Brain pericyte (primary cell): ENCODE measurements at regions not wholly inside any gene's neighbourhood (a gene's known extent, or its start where the extent isn't known, plus 50 kb on each side); places are given as distances from the start of the nearest gene placed in this dataset.
"Not testable (repeated sequence)": the region's sequence is repeated elsewhere in the genome, so short reads cannot be mapped to it uniquely, and the experiment has no call there.

Experiments
- DNase-seq: peaks from one replicate; pipeline ENCODE4 v3.0.0-alpha.2; 2012; ENCODE audit warnings: low read depth, low spot score

DNA sequence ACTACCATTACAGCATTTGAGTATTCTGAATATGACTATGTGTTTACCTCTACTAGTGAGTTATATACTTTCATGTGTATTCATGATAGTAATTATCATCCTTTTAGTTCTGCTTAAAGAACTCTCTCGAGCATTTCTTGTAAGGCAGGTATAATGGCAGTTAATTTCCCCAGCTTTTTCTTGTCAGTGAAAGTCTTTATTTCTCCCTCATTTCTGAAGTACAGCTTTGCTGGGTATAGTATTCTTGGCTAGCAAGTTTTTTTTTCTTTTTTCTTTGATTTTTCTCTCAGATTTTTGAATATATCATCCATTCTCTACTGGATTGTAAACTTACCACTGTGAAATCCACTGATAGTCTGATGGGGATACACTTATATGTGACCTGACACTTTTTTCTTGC is 165.9 kb upstream of the ARHGAP5 start:
- no peak for DNase-seq

DNA sequence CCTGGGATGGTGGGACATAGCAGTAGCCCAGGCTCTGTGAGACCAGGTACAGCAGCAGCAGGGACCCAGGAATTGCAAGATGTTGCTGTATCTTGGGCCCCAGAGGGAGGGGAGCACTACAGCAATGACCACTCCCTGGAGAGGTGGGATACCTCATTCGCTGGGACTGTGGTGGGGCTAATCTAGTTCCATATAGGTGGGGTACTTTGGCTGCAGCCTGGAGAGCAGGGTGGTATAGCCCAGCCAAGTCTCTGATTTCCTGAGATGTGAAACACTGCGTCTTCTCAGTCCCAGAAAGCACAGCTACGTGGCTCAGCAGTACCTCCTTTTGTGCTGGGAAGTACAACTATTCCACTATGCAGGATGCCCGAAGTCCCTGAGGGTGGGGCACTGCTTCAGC is 163.7 kb upstream of the ARHGAP5 start:
- no peak for DNase-seq

DNA sequence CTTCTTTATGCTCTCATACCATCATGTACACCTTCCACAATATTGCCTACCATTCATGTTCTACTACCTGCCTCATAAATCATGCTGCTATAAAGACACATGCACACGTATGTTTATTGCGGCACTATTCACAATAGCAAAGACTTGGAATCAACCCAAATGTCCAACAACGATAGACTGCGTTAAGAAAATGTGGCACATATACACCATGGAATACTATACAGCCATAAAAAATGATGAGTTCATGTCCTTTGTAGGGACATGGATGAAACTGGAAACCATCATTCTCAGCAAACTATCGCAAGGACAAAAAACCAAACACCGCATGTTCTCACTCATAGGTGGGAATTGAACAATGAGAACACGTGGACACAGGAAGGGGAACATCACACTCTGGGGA is 158.8 kb upstream of the ARHGAP5 start:
- DNase-seq: not testable (repeated sequence)

DNA sequence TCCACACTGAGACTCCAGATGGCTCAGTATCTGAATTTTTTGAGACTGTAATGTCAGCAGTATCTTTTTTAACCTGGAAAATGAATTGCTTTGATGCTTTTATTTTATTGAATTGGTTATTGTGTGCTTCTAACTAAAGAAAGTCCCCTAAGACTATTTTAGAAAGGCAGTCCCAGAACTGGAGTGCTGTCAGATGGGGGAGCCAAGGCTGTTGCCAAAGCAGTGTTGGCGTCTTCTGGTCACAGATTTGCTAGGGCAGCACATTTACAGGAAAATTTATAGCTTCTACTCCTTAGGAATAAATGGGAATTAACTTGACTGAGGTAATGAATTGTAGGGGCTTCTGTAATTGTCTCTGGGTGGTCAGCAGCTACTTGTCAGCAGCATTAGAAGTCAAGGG is 157.1 kb upstream of the ARHGAP5 start:
- DNase-seq: no peak

DNA sequence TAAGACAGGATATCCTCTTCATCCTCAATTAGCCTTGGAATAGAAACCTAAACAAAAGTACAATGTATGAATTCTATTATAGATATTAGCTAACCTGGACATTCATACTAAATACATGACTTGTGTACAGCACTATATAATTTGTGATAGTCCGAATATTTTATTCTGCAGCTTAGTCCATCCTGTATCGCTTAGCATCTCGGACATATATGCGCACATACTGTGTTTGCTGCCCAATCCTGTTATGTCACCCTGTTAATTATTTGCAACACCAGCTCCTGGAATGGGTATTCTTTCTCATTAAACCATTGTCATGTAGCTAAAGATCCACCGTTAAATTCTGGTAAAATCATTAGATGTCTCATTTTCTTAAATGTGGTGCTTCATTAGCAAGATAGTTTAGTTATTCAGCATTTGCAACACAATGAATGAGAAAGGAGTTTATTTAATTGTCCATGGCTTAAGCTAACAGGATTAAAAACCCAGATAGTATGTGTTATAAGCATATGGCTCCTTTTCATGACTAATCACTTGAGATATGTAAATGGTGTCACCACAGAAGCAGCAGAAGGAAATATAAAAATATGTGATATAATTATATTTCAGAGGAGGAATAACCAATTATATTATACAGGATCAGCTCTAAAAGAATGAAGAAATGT is 156.0 kb upstream of the ARHGAP5 start:
- DNase-seq: no peak

DNA sequence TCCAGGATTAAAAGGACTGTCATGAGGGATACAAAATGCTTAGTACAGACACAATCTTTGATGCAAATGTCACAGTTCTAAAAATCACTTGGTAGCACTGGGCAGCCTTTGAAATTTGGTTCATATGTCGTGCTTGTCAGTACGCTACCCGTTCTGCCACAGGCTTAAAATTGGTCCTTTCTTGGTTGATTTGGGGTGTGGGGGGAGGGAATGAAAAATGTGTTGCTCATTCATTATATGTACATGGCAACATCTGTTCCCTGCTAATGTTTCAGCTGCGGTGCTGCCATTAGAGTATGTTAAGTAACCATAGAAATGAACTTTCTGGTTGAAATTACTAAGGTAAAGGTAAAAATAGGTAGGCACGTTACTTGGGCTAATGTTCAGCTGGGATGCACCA is 155.4 kb upstream of the ARHGAP5 start:
- DNase-seq: no peak

DNA sequence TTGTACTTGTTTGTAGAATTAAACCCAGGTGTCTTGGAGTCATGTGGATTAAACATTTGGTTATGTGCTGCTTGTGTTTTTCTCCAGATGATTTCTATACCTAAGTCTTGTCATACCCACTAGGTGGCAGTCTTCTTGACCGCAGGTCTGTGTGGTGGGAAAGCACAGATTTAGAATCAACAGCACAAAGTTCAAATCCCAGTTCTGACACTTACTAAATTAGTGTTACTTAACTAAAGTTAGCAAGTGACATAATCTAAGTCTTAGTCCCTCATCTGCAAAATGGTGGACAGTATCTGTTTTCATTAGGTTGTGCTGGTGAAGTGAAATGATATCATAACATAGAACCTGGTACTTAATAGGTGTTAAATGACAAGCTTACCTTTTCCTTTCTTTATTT is 151.0 kb upstream of the ARHGAP5 start:
- DNase-seq: no peak

DNA sequence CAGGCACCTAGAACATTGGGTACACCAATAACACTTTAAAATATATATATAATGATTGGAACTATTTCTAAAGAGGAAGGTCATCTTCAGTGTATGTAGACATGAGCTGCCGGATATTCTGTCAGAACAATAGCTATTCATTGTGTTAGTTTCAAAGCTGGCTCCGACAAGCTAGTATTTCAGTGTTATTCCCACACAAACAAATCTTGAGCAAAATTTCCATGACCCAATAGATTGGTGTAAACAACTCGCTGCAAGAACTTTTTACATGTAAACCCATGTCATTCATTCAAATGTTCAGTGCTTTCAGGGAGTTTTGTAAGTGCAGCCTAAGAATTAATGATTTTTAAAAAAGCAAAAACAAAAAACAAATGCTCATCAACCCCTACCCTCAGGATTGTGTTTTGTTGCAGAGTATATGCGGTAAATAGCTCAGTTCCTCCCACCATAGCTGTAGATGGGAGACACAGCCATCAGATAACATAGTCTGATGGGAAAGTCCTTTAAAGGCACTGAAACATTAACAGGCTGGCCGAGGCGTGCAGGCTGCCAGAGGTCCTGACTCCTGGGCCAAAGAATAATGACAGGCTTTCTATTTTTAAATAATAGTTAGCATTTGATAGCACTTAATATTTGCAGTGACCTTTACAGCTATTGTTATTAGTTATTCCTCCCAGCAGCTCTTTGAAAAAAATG is 150.3 kb upstream of the ARHGAP5 start:
- DNase-seq: no peak

DNA sequence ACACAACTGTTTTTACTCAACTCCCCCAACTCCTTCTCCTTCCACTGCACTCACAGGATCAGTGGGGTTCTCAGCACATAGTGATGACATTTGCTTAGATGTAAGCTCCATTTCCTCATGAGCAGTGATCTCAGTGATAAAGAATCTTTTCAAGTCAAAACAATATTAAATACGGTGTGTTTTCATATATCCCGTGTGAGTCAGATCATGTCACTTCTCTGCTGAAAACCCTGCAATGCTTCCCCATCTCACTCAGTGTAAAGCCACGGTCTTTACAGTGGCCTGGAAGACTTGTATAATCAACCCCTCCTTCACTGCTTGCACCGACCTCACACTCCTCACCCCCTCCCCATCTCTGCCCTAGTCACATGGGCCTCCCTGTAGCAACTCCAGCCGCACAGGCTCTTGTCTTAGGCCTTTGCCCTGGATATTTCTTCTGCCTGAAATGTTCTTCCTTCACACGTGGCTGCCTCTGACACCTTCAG is 149.7 kb upstream of the ARHGAP5 start:
- peak; percentile 76 for DNase-seq

DNA sequence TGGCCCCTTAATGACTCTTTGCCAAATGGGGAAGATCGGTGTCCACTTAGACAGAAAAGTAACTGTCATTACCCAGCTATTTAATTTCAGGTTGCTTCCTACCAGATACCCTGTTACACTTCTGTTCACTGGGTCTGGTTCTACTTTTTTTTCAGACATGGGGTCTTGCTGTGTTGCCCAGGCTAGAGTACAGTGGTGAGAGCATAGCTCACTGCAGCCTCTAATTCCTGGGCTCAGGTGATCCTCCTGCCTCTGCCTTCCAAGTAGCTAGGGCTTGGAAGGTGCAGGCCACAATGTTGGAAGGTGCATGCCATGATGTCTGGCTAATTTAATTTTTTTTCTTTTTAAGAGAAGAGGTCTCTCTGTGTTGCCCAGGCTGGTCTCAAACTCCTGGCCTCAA is 147.0 kb upstream of the ARHGAP5 start:
- DNase-seq: no peak

DNA sequence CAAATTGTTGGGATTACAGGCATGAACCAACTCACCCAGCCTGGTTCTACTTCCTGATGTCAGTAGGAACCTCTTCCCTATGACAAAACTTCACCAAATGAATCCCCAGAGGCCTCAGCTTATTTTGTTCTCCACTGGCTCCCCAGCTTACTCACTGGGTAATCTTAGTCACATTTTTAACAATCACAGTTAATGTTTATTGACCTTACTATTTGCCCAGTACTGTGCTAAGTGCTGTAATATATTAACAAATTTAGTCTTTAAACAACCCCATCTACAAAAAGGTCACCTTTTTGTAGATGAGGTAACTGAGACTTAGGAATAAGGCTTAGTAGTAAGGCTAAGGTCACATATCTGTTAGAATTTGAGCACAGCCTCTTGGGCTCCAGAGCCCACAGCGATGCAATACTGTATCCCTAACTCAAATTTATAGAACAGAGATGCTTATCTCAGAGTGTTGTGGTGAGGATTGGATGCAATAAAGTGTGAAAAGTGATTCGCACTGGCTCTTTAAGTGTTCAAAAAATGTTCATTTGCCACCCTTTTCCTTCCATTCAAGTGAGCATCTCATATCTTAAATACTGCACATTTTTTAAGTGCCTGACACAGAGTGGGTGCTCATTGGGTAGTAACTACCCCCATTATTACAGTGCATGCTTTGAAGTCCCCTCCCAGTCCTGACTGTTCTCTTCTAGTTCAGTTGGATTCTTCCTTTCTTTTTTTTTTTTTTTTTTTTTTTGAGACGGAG is 146.4 kb upstream of the ARHGAP5 start:
- no peak for DNase-seq

DNA sequence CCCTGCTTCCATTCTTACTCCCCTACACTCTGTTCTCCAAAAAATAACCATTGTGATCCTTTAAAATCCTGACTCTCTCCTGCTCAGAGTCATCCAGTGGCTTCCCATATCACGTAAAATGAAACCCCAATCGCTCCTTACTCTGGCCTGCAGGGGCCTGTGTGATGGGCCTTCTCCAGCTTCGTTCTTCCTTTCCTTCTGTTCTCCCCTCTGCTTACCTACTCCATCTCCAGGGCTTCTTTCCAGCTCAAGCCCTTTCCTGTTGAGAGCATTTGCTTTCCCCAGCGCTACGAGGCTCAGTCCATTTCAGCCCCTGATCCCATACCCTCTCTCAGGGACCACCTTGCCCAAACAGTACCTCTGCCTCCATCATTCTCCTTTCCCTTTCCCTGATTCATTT is 144.4 kb upstream of the ARHGAP5 start:
- DNase-seq: no peak

DNA sequence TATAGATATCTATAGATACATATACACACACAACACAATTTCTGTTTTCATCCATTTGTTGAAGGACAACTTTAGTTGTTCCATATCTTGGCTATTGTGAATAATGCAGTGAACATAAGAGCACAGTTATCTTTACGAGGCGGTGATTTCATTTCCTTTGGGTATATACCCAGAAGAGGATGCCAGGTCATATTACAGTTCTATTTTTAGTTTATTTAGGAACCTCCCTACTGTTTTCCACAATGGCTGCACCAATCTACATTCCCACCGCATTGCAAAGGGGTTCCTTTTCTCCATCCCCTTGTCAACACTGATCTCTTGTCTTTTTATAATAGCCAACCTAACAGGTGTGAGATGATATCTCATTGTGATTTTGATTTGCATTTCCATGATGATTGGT is 143.4 kb upstream of the ARHGAP5 start:
- no peak for DNase-seq

DNA sequence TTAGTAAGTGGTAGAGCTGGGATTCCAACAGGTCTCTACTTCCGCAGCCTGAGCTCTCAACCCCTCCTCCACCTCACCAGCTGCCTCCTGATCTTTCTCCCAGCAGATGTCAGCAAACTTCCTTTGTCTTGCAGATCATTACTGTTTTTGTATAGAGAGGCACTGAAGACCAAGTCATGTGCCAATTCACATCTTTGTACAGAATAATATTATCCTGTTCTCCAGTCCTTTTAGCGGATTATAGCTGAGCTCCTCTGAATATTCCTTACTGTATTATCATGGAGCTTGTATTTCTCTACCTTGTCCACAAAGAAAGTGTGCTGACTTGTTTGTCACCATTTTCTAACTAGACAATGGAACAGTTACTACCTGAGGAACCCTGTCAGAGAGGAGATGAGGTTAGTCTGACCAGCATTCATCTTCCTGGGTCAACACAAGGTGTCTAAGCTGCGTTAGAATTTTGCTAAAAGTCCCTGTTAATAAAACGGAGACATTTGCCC is 142.3 kb upstream of the ARHGAP5 start:
- DNase-seq: peak; percentile 24

DNA sequence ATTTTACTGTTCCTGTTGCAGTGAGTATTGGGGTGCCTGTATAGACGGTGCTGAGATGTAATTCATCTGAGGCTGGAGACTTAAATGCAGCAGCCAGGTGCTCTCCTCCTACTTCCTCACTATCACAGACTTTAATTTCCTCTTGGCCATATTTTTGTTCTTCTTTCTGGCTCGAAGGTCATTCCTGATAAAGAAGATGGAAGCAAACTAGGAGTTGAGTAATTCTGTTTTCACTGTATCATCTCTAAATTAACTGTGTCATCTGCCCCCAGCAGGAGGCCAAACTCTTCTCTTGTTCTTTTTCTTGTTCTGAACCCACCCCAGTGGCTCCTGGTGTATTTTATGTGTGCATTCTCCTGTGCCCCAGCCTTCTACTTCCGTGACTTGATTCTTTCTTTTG is 141.7 kb upstream of the ARHGAP5 start:
- DNase-seq: no peak

DNA sequence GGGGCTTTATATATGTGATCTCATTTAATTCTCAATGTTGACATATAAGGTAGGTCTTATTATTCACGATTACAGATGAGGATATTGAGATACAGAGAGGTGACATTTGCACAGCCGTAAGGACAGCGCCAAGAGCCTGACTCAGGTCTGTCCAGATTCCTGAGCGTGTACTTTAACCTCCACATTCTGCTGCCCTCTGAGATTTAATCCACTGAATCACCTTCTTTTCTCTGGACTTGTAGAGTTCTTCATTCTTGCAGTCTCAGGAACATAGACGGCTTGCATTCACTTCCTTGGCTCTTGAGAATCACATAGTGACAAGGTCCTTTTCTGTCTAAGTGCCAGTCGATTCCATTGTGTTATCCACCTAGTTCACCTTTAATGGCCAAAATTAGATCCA is 141.0 kb upstream of the ARHGAP5 start:
- DNase-seq: no peak

DNA sequence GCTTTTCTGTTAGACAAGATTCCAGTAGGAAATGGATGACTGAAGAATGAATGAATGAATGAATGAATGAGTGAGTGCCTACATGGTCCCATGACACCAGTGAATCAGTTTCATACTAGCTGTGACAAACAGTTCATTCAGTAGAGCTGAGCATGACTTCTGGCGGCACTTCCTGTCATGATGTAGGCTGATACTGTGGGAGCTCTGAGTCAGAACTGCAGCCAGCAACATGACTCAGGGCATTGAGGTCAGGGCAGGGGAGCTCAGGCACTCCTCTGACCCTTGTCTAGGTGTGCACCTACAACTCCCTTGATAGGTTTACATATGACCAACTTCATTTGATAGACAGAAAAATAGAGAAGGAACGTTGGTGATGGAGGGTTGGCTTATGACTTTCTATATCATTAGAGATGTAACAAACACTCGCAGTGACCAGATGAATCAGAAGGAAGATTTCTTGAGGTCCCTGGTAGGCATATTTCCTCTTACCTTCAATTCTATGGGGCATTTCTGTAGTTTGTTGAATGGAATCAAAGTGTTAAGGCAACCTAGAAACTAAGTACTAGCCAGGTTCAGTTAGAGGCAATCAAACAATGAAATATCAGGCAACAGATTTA is 139.3 kb upstream of the ARHGAP5 start:
- DNase-seq: no peak

DNA sequence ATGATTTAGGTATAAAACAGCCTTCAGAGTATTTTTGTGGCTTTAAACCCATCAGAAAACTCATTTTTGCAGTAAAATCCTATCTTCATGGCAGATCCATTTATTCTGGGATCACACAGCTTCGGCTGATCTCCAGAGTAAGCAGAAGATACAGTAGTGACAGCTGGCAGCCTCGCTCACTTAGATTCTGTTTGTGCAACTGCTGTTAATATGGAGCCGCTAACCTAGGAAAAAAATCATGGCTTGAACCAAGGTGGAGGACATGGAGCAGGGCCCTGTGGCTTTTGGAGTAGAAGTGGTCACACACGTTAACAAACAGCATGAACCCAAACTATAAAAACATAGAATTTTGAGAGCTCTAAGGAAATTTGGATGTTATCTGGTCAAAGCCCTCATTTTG is 137.2 kb upstream of the ARHGAP5 start:
- DNase-seq: no peak

DNA sequence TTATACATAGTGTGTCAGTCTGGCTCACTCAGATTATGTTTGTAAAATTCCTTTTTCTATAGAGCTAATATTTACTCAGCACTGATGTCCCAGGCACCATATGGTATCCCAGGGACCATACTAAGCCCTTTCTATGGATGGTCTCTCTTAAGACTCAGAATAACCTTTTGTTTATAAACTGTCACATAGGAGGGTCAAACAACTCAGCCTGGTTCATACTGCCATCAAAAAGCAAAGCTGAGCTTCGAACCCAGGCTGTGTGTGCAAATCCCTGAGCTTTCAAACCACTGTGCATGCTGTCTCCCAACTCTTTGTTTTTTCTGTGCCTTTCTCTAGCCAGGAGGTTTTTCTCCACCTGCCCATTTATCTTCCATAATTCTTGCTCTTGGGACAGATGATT is 135.6 kb upstream of the ARHGAP5 start:
- no peak for DNase-seq

DNA sequence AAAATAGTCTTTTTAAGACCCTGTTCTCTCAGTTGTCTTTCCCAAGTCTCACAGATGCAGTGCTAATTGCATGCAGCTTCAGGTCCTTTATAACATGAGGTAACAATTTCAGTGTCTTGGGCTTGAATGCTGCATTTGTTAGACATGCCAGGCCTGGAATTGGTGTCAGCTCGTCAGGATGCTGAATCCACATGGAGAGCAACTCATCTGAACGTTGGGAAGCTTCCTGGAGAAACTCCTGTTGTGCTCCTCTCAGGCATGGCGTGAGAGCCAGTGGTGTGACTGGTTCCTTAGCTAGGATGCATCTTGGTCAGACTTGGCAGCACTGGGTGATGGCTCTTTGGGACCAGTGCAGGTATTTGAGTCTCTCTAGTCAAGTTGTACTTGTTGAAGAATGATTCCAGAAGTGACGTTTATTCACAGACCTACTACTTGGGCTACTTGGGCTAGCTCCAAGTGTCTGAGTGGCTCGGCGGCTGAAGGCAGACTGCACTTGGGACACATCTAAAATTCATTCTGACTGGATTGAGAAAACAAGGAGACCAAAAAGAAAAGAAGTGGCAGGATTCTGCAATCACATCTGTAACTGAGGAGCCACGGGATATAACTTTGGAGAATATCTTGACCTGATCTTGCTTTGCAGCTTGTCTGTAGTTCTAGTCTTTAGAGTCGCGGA is 134.8 kb upstream of the ARHGAP5 start:
- DNase-seq: no peak

DNA sequence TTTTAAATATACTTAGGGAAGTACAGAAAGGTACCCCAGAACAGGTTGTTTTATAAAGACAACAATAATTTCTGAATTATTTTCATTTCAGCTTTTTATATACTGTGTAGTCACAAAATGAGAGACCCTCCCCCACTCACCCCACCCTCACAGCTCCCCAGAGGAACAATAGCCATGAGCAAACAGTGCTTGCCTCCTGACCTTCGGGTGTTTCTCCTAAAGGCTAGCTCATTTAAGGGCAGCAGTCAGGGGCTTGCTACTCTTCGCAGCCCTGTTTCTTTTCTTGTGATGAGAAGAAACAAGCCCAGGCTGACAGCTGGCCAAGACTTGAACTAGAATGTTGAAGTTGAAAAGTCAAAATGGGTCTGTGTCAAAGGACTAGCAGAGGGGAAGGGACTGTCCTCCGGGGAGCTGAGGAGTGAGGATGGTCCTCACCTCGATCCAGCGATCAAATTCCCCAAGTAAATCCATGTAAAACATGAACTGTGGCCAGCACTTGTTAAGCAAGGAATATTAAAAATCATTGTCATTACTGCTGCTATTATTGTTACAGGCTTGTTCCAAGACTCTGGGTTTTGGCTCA is 133.8 kb upstream of the ARHGAP5 start:
- no peak for DNase-seq
